Endothelial cell of umbilical vein (primary cell): ENCODE measurements at regions not wholly inside any gene's neighbourhood (a gene's known extent, or its start where the extent isn't known, plus 50 kb on each side); places are given as distances from the start of the nearest gene placed in this dataset.

Experiments used
- BruUV-seq: library from RNA; stranded (reverse); fragments of 400-500 nt; replicated peaks from 2 replicates; lab custom pipeline; 2021; lab: Mats Ljungman, UMichigan
- CTCF ChIA-PET: fragments of 300-600, 350-600 bp; sonication (Branson Sonifier 250); formaldehyde crosslinking; loops from one replicate; lab custom pipeline; 2021; ENCODE audit warnings: antibody characterized with exemption, inconsistent platforms; lab: Charles Lee
- POLR2A ChIA-PET: fragments of 300-600, 350-600 bp; sonication (Branson Sonifier 250); formaldehyde crosslinking; loops from one replicate; lab custom pipeline; 2021; ENCODE audit warnings: antibody characterized with exemption, inconsistent platforms; lab: Charles Lee
- DNase-seq: peaks from one replicate; pipeline ENCODE4 v3.0.0-alpha.2; 2011; ENCODE audit warnings: low read depth, low spot score
- FAIRE-seq: peaks from 2 replicates; lab custom pipeline; 2011; peaks lifted over from hg19 to GRCh38; lab: Jason Lieb, UNC
- H2AFZ ChIP-seq: 2 replicates; pipeline ENCODE4 v1.6.0; 2012; ENCODE audit warnings: low read depth, low read length, control low read depth, inconsistent platforms
- H3K27ac ChIP-seq: 2 replicates; pipeline ENCODE4 v1.5.1; 2011; ENCODE audit warnings: low read depth, mild to moderate bottlenecking, control low read depth, low read length, moderate library complexity; ENCODE audit not compliant: insufficient read depth
- H3K27me3 ChIP-seq, 2 experiments: 2 replicates each; pipeline versions ENCODE4 v1.6.0 to v1.6.1; 2011; ENCODE audit warnings: low read length in 2 of 2, mixed read lengths in 1 of 2; ENCODE audit not compliant: control insufficient read depth in 2 of 2, insufficient read depth in 2 of 2
- H3K36me3 ChIP-seq, 2 experiments: 2 replicates in 1 of 2; 3 replicates in 1 of 2; pipeline ENCODE4 v1.5.1; 2011; ENCODE audit warnings: low read length in 2 of 2, mild to moderate bottlenecking in 1 of 2, moderate library complexity in 1 of 2; ENCODE audit not compliant: control insufficient read depth in 2 of 2, insufficient read depth in 2 of 2; ENCODE audit errors: extremely low read depth in 1 of 2
- H3K4me1 ChIP-seq: 3 replicates; pipeline ENCODE4 v1.5.1; 2011; ENCODE audit warnings: mild to moderate bottlenecking, low read length; ENCODE audit not compliant: control insufficient read depth, insufficient read depth; ENCODE audit errors: extremely low read depth
- H3K4me2 ChIP-seq: 2 replicates; pipeline ENCODE4 v1.6.1; 2011; ENCODE audit warnings: low read length, control low read depth, mixed read lengths; ENCODE audit not compliant: insufficient read depth
- H3K4me3 ChIP-seq, 3 experiments: fragments of 200-600 bp in 1 of 3; sonication (generic), shearing (Covaris generic) in 1 of 3; replicated peaks in 1 of 3; 2 replicates each; pipeline ENCODE4 v1.5.1; 2011 to 2016; ENCODE audit warnings: control low read depth in 3 of 3, low read length in 3 of 3, mild to moderate bottlenecking in 2 of 3, inconsistent platforms in 1 of 3, low read depth in 1 of 3, moderate library complexity in 1 of 3; ENCODE audit not compliant: insufficient read depth in 1 of 3
- H3K79me2 ChIP-seq: 2 replicates; pipeline ENCODE4 v1.6.0; 2012; ENCODE audit warnings: low read length, inconsistent platforms; ENCODE audit not compliant: control insufficient read depth, insufficient read depth
- H3K9ac ChIP-seq: replicated peaks from 2 replicates; pipeline ENCODE3; 2011; ENCODE audit warnings: low read length, control low read depth; ENCODE audit not compliant: insufficient read depth; ENCODE audit errors: extremely low read depth
- H3K9me1 ChIP-seq: replicated peaks from 3 replicates; pipeline ENCODE4 v1.6.0; 2011; ENCODE audit warnings: mild to moderate bottlenecking, low read length; ENCODE audit not compliant: control insufficient read depth, insufficient read depth; ENCODE audit errors: extremely low read depth
- H3K9me3 ChIP-seq: replicated peaks from 2 replicates; pipeline ENCODE4 v1.5.1; 2012; ENCODE audit warnings: low read length, inconsistent platforms; ENCODE audit not compliant: control insufficient read depth, insufficient read depth
- H4K20me1 ChIP-seq: replicated peaks from 2 replicates; pipeline ENCODE3; 2011; ENCODE audit warnings: mild to moderate bottlenecking, low read length; ENCODE audit not compliant: control insufficient read depth, insufficient read depth; ENCODE audit errors: extremely low read depth
- EZH2 ChIP-seq: IDR thresholded peaks from 2 replicates; pipeline ENCODE4 v1.6.1; 2012; ENCODE audit warnings: borderline replicate concordance, low read depth, mild to moderate bottlenecking, moderate library complexity, low read length, inconsistent platforms; ENCODE audit not compliant: severe bottlenecking
- FOS ChIP-seq: IDR thresholded peaks from 2 replicates; pipeline ENCODE4 v1.6.1; 2011; ENCODE audit warnings: mild to moderate bottlenecking, low read length, moderate library complexity, borderline replicate concordance; ENCODE audit not compliant: insufficient read depth
- GATA2 ChIP-seq: IDR thresholded peaks from 2 replicates; pipeline ENCODE4 v1.7.0; 2011; ENCODE audit warnings: low read depth, mild to moderate bottlenecking, moderate library complexity, mixed read lengths, low read length; ENCODE audit not compliant: insufficient read length, insufficient read depth
- JUN ChIP-seq: IDR thresholded peaks from 2 replicates; pipeline ENCODE4 v1.6.1; 2011; ENCODE audit warnings: borderline replicate concordance, low read depth; ENCODE audit not compliant: insufficient read length, insufficient read depth
- MYC ChIP-seq: IDR thresholded peaks from one replicate; pipeline ENCODE4 v1.6.1; 2011; ENCODE audit warnings: mild to moderate bottlenecking, low read depth, low read length
- POLR2A ChIP-seq: IDR thresholded peaks from 2 replicates; pipeline ENCODE4 v1.6.1; 2012; ENCODE audit warnings: low read depth, mild to moderate bottlenecking, control low read depth, low read length
- POLR2AphosphoS5 ChIP-seq: IDR thresholded peaks from 2 replicates; pipeline ENCODE4 v1.6.1; 2012; ENCODE audit warnings: low read depth, mild to moderate bottlenecking, control low read depth, low read length, moderate library complexity; ENCODE audit not compliant: insufficient read depth
- dilution Hi-C: fragments of 300-500 bp; cut with MboI; formaldehyde crosslinking; loops from one replicate; pipeline ENCODE4 v1.15.0; 2019; ENCODE audit warnings: low sequenced_read_pairs; ENCODE audit not compliant: extremely low pct_ligation_motif_present
- intact Hi-C: fragments of 100-400 bp; cut with micrococcal nuclease; formaldehyde crosslinking; loops from one replicate; pipeline ENCODE4 v1.10.0; 2022
- TF ChIP-seq, protein P1 (sequence below), 2 donors: IDR thresholded peaks; 1 replicate in 1 of 2; 2 replicates in 1 of 2; pipeline ENCODE4 v1.5.1; 2011; ENCODE audit warnings: low read length in 2 of 2, mild to moderate bottlenecking in 2 of 2, moderate library complexity in 2 of 2, control low read depth in 1 of 2, inconsistent platforms in 1 of 2, low read depth in 1 of 2; ENCODE audit not compliant: insufficient read depth in 1 of 2; ENCODE audit errors: extremely low read depth in 1 of 2
- TF ChIP-seq, protein P2 (sequence below): IDR thresholded peaks from 2 replicates; pipeline ENCODE4 v1.6.1; 2011; ENCODE audit not compliant: insufficient read depth, insufficient read length

GRCh38 chrX:39760930-39761329 is 336.8 kb downstream of the BCOR start:
- no peaks in the 10 kb centered on the region for H3K9me3 ChIP-seq
- TF ChIP-seq, protein P1, sequence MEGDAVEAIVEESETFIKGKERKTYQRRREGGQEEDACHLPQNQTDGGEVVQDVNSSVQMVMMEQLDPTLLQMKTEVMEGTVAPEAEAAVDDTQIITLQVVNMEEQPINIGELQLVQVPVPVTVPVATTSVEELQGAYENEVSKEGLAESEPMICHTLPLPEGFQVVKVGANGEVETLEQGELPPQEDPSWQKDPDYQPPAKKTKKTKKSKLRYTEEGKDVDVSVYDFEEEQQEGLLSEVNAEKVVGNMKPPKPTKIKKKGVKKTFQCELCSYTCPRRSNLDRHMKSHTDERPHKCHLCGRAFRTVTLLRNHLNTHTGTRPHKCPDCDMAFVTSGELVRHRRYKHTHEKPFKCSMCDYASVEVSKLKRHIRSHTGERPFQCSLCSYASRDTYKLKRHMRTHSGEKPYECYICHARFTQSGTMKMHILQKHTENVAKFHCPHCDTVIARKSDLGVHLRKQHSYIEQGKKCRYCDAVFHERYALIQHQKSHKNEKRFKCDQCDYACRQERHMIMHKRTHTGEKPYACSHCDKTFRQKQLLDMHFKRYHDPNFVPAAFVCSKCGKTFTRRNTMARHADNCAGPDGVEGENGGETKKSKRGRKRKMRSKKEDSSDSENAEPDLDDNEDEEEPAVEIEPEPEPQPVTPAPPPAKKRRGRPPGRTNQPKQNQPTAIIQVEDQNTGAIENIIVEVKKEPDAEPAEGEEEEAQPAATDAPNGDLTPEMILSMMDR (IDR thresholded peaks at IDR 0.05; ENCODE audit: extremely low read depth in 1 of 2, insufficient read depth in 1 of 2, low read depth in 1 of 2, low read length in 2 of 2) = no peak
- TF ChIP-seq MYC (no peak), POLR2AphosphoS5 (no peak), POLR2A (no peak), JUN (no peak), EZH2 (no peak), GATA2 (no peak), FOS (no peak)
- TF ChIP-seq, protein P2, sequence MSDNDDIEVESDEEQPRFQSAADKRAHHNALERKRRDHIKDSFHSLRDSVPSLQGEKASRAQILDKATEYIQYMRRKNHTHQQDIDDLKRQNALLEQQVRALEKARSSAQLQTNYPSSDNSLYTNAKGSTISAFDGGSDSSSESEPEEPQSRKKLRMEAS = no peak
- no peak overlapping the region for H3K4me2 ChIP-seq
- H2AFZ ChIP-seq = no peak overlapping the region
- H4K20me1 ChIP-seq = no peaks in the 10 kb centered on the region
- CTCF ChIA-PET = no interaction called here
- no peak for DNase-seq
- intact Hi-C loops (loop anchor here (5.0 kb wide), 1 partner anchor 146 kb away; no protein-coding TSS in a partner anchor), dilution Hi-C loops (no loop called here)
- POLR2A ChIA-PET = no interaction called here
- no peak overlapping the region for H3K9ac ChIP-seq
- H3K79me2 ChIP-seq = no peaks in the 10 kb centered on the region
- no peak for FAIRE-seq
- no peaks in the 10 kb centered on the region for H3K9me1 ChIP-seq
- no peak overlapping the region for H3K4me3 ChIP-seq
- H3K27me3 ChIP-seq = no peaks in the 10 kb centered on the region
- no peak overlapping the region for H3K27ac ChIP-seq
- peaks cover 51% of the 10 kb centered on the region for H3K4me1 ChIP-seq
- BruUV-seq = no TSS peak
- no peaks in the 10 kb centered on the region for H3K36me3 ChIP-seq
